Colonic mucosa (tissue), 4 donors: ENCODE measurements at regions not wholly inside any gene's neighbourhood (a gene's known extent, or its start where the extent isn't known, plus 50 kb on each side); places are given as distances from the start of the nearest gene placed in this dataset.

Source experiments
- DNase-seq: peaks from one replicate; pipeline ENCODE4 v3.0.0-alpha.2; 2020
- H3K27ac ChIP-seq: fragments of 200-600 bp; one replicate; pipeline ENCODE4 v1.8.0; 2021
- H3K27me3 ChIP-seq: fragments of 200-600 bp; one replicate; pipeline ENCODE4 v1.8.0; 2021
- H3K36me3 ChIP-seq: fragments of 200-600 bp; one replicate; pipeline ENCODE4 v1.8.0; 2021
- H3K4me1 ChIP-seq: fragments of 200-600 bp; one replicate; pipeline ENCODE4 v1.8.0; 2021; ENCODE audit warnings: mild to moderate bottlenecking
- H3K4me3 ChIP-seq: fragments of 200-600 bp; one replicate; pipeline ENCODE4 v1.8.0; 2021
- H3K9ac ChIP-seq, 2 donors: one replicate each; pipeline ENCODE4 v1.7.0; 2013; ENCODE audit warnings: control low read depth in 2 of 2, low read depth in 2 of 2, low read length in 2 of 2
- H3K9me3 ChIP-seq: fragments of 200-600 bp; one replicate; pipeline ENCODE4 v1.8.0; 2021
- intact Hi-C: fragments of 100-400 bp; cut with DNase I; formaldehyde crosslinking; loops from one replicate; pipeline ENCODE4 v1.14.1; 2022
- TF ChIP-seq, protein P1 (sequence below): fragments of 200-600 bp; IDR thresholded peaks from one replicate; pipeline ENCODE4 v1.8.0; 2022; ENCODE audit warnings: antibody characterized with exemption, mild to moderate bottlenecking
- donor health status: healthy.
- donor health status: DM: no; HTN: no; CAD: no.
- donor health status: DM: no; HTN: no; CAD: no.

DNA sequence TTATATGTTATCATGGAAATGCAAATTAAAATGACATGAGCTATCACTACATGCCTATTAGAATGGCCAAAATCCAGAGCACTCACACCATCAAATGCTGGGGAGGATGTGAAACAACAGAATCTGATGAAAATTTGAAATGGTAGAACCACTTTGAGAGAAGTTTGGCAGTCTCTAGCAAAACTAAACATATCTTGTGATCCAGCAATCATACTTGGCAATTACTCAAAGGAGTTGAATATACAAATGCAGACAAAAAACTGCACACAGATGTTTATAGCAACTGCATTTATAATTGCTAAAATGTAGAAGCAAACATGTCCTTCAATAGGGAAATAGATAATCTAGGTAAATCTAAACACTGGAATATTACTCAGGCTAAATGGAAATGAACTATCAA is 1164.9 kb downstream of the DNAJB9 start:
- Histone ChIP-seq H3K27ac (no peak overlapping the region), H3K27me3 (no peaks in the 10 kb centered on the region), H3K9me3 (no peaks in the 10 kb centered on the region), H3K4me1 (no peaks in the 10 kb centered on the region), H3K4me3 (no peak overlapping the region), H3K36me3 (no peaks in the 10 kb centered on the region), H3K9ac (no peak overlapping the region)
- intact Hi-C loops = no loop called here
- TF ChIP-seq, protein P1, sequence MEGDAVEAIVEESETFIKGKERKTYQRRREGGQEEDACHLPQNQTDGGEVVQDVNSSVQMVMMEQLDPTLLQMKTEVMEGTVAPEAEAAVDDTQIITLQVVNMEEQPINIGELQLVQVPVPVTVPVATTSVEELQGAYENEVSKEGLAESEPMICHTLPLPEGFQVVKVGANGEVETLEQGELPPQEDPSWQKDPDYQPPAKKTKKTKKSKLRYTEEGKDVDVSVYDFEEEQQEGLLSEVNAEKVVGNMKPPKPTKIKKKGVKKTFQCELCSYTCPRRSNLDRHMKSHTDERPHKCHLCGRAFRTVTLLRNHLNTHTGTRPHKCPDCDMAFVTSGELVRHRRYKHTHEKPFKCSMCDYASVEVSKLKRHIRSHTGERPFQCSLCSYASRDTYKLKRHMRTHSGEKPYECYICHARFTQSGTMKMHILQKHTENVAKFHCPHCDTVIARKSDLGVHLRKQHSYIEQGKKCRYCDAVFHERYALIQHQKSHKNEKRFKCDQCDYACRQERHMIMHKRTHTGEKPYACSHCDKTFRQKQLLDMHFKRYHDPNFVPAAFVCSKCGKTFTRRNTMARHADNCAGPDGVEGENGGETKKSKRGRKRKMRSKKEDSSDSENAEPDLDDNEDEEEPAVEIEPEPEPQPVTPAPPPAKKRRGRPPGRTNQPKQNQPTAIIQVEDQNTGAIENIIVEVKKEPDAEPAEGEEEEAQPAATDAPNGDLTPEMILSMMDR = no peak
- DNase-seq = no peak

DNA sequence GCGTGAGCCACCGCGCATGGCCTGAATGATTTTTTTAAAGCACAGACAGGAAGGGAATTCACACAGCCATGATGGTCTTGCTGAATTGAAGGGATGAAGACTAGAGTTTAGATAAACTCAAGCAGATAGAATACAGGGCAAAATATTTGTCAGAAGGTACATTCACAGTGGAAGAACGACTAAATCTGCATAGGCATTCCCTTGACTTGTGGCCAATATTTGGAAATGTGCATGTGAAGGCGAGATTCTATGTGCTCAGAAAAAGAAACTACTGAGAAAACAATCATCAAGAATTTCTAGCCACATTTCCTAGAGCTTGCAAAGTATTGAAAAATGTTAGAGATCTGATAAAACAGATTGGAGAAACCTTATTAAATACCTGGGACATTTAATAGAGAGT is 1166.2 kb downstream of the DNAJB9 start:
- H3K36me3 ChIP-seq = no peaks in the 10 kb centered on the region
- H3K27ac ChIP-seq = no peak overlapping the region
- H3K27me3 ChIP-seq = no peaks in the 10 kb centered on the region
- DNase-seq = no peak
- intact Hi-C loops = no loop called here
- no peak overlapping the region for H3K4me3 ChIP-seq
- no peaks in the 10 kb centered on the region for H3K4me1 ChIP-seq
- H3K9ac ChIP-seq = no peak overlapping the region
- TF ChIP-seq, protein P1 = no peak
- H3K9me3 ChIP-seq = no peaks in the 10 kb centered on the region

DNA sequence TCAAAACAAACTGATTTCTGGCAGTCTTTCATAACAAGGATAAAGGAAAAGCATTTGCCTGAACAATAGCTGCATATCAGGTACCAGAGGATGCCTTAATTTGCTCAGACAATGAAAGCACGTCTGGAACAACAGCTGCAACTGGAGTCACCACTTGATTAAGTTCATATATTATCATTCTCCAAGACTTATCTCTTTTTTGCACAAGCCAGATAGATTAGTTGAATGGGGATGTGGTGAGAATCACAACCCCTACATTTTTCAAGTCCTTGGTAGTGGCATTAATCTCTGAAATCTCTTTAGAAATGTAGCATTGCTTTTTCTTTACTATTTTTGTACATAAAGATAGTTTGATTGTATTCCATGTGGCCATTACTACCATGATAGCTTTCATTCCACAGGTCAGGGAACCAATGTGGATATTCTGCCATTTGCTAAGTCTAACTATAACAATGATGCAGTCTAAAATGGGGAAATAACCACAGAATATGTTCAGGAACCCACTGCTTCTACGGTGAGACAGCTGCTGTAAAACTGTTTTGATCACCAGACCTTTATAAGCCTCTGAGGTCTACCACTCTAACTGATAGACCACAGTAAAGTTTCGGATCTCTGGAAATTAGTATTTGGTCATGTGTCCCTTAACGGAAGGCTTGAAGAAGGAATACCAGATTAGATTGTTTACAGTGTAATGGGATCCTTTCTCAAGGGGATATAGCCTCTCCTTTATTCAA is 1176.2 kb downstream of the DNAJB9 start:
- no peaks in the 10 kb centered on the region for H3K9me3 ChIP-seq
- TF ChIP-seq, protein P1 = no peak
- DNase-seq = no peak
- no peaks in the 10 kb centered on the region for H3K4me1 ChIP-seq
- H3K27me3 ChIP-seq = no peaks in the 10 kb centered on the region
- no peaks in the 10 kb centered on the region for H3K36me3 ChIP-seq
- intact Hi-C loops = no loop called here
- no peak overlapping the region for H3K9ac ChIP-seq
- no peak overlapping the region for H3K4me3 ChIP-seq
- no peak overlapping the region for H3K27ac ChIP-seq

DNA sequence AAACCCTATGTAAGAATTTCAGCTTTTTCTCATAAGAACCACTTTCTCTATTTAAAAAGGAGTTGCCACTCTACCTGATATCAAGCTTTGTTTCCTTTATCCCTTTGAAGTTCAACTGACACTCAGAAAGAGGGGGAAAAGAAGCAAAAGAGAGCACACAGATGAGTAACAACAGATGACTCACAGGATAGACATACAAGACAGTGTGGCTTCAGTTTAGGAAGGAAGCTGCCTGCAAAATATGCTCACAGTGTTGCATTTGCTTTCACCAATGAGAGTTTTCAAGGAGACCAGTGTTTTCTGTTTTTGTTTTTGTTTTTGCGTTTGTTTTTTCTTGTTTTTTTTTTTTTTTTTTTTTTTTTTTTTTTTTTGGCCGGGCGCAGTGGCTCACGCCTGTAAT is 1181.6 kb downstream of the DNAJB9 start:
- Histone ChIP-seq H3K9me3 (no peaks in the 10 kb centered on the region), H3K36me3 (no peaks in the 10 kb centered on the region), H3K4me3 (no peak overlapping the region), H3K4me1 (no peaks in the 10 kb centered on the region), H3K27me3 (no peaks in the 10 kb centered on the region), H3K9ac (no peak overlapping the region), H3K27ac (no peak overlapping the region)
- intact Hi-C loops = no loop called here
- DNase-seq = no peak
- TF ChIP-seq, protein P1 = no peak

DNA sequence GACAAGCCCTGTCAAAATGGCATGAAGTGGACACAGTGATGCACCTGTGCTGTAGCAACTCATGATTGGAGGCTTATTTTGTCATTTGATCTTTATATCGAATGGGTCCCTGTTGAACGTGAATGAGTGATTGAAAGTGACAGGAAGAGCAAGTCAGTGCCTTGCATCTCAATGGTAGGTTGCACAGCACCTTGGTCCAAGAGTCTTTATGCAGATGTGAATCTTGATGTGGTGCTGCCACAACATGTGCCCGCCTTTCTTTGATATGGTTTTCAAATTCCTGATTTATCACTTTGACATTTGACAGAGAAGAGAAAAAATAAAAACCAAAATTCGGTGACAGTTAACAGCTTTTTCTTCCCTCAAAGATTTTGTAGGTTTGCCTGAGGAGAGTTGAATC is 1182.4 kb downstream of the DNAJB9 start:
- Histone ChIP-seq H3K27me3 (no peaks in the 10 kb centered on the region), H3K36me3 (no peaks in the 10 kb centered on the region), H3K9me3 (no peaks in the 10 kb centered on the region), H3K4me1 (no peaks in the 10 kb centered on the region), H3K27ac (no peak overlapping the region), H3K9ac (no peak overlapping the region), H3K4me3 (no peak overlapping the region)
- intact Hi-C loops = no loop called here
- no peak for DNase-seq
- TF ChIP-seq, protein P1 = no peak
